Peyer's patch (tissue), 4 donors: ENCODE measurements at regions not wholly inside any gene's neighbourhood (a gene's known extent, or its start where the extent isn't known, plus 50 kb on each side); places are given as distances from the start of the nearest gene placed in this dataset.

Source experiments
- CTCF ChIP-seq, 6 experiments: fragments of 450-650 bp in 4 of 6; fragments of 200-600 bp in 2 of 6; sonication (generic) in 1 of 6; IDR thresholded peaks; one replicate each; pipeline ENCODE4 v1.5.1; 2017 to 2019; ENCODE audit warnings: antibody characterized with exemption in 6 of 6, mild to moderate bottlenecking in 3 of 6, moderate library complexity in 1 of 6
- POLR2A ChIP-seq, 2 donors: fragments of 450-650 bp; IDR thresholded peaks; one replicate each; pipeline ENCODE4 v1.5.1; 2017; ENCODE audit warnings: antibody characterized with exemption in 2 of 2, mild to moderate bottlenecking in 2 of 2, moderate library complexity in 2 of 2

- TF ChIP-seq CTCF (IDR thresholded peaks at IDR 0.05) (no peak), POLR2A (IDR thresholded peaks at IDR 0.05) (no peak)
These were observed 103.8 kb upstream of the HMGA2 start for GRCh38 chr12:65720136-65721130.
